ENCODE measurements at regions not wholly inside any gene's neighbourhood (a gene's known extent, or its start where the extent isn't known, plus 50 kb on each side); places are given as distances from the start of the nearest gene placed in this dataset.
"Not testable (repeated sequence)": the region's sequence is repeated elsewhere in the genome, so short reads cannot be mapped to it uniquely, and the experiment has no call there.

- DNase-seq, result no peak
Measured at GRCh38 chr5:163951069-163951468, 445.6 kb downstream of the MAT2B start.

- DNase-seq, result no peak
Measured at GRCh38 chr5:163953901-163954300, 448.5 kb downstream of the MAT2B start.

- DNase-seq, result not testable (repeated sequence)
Measured at GRCh38 chr5:163961230-163961629, 455.8 kb downstream of the MAT2B start.

GRCh38 chr5:163963881-163964280 lies 458.5 kb downstream of the MAT2B start:
- DNase-seq, result no peak

GRCh38 chr5:163964671-163965070 lies 459.3 kb downstream of the MAT2B start:
- DNase-seq, result no peak

- no peak for DNase-seq
Measured at GRCh38 chr5:163967268-163967667, 461.8 kb downstream of the MAT2B start.

- DNase-seq, result no peak
Measured at GRCh38 chr5:163968651-163969050, 463.2 kb downstream of the MAT2B start.

GRCh38 chr5:163976696-163977095 lies 471.3 kb downstream of the MAT2B start:
- DNase-seq, result no peak

GRCh38 chr5:163978897-163979296 lies 473.5 kb downstream of the MAT2B start:
- DNase-seq, result no peak

- no peak for DNase-seq
Measured at GRCh38 chr5:163988566-163988965, 483.1 kb downstream of the MAT2B start.

- DNase-seq, result no peak
Measured at GRCh38 chr5:163993126-163993525, 487.7 kb downstream of the MAT2B start.

GRCh38 chr5:163995206-163995605 lies 489.8 kb downstream of the MAT2B start:
- DNase-seq, result no peak

GRCh38 chr5:163997965-163998364 lies 492.5 kb downstream of the MAT2B start:
- DNase-seq, result no peak

GRCh38 chr5:164000241-164000640 lies 494.8 kb downstream of the MAT2B start:
- no peak for DNase-seq

- no peak for DNase-seq
Measured at GRCh38 chr5:164000819-164001218, 495.4 kb downstream of the MAT2B start.

GRCh38 chr5:164002214-164002613 lies 496.8 kb downstream of the MAT2B start:
- no peak for DNase-seq

GRCh38 chr5:164002628-164003027 lies 497.2 kb downstream of the MAT2B start:
- no peak for DNase-seq

- no peak for DNase-seq
Measured at GRCh38 chr5:164005071-164005470, 499.7 kb downstream of the MAT2B start.

GRCh38 chr5:164007064-164007463 lies 501.6 kb downstream of the MAT2B start:
- DNase-seq, result no peak

- no peak for DNase-seq
Measured at GRCh38 chr5:164009621-164010020, 504.2 kb downstream of the MAT2B start.

GRCh38 chr5:164010900-164011299 lies 505.5 kb downstream of the MAT2B start:
- no peak for DNase-seq

- DNase-seq, result no peak
Measured at GRCh38 chr5:164012371-164012770, 507.0 kb downstream of the MAT2B start.

- DNase-seq, result peak in 5 of 14 donors; percentile 3 to 49 (median 12)
Measured at GRCh38 chr5:164013077-164013670, 507.8 kb downstream of the MAT2B start.

- no peak for DNase-seq
Measured at GRCh38 chr5:164020116-164020515, 514.7 kb downstream of the MAT2B start.

- DNase-seq, result no peak
Measured at GRCh38 chr5:164027738-164028137, 522.3 kb downstream of the MAT2B start.
